ENCODE measurements at regions not wholly inside any gene's neighbourhood (a gene's known extent, or its start where the extent isn't known, plus 50 kb on each side); places are given as distances from the start of the nearest gene placed in this dataset.

DNA sequence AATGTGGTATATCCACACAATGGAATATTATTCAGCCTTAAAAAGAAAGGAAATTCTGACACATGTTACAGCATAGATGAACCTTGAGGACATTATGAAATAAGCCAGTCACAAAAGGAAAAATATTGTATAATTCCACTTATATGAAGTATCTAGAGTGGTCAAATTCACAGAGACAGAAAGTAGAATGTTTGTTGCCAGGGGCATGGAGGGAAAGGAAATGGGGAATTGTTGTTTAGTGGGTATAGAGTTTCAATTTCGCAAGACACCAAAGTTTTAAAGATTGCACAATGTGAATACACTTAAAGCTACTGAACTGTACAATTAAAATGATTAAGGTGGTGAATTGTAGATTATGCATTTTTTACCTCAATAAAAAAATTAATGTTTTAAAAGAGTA, 92.9 kb downstream of the TXNL1 start:
- no peak for DNase-seq (ENCODE audit: low spot score)

DNA sequence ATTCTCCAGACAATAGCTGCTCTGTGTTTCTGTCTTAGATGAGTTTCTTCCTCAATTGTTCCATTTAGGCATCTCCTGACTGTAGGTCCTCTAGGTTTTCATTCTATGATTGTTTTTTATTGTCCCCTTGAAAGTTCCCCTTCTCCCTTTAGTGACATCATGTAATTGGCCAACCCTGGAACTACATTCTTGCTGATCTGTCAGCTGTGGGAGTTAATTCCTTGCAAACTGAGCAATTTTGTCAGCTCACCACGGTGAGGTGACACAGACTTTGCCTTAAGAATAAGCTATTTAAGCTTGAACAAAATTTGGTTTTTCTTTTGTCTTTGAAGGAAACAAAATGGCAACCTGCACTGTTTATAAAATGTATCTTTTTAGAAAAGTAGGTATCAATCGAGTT, 95.9 kb downstream of the TXNL1 start:
- no peak for DNase-seq (ENCODE audit: low spot score)

DNA sequence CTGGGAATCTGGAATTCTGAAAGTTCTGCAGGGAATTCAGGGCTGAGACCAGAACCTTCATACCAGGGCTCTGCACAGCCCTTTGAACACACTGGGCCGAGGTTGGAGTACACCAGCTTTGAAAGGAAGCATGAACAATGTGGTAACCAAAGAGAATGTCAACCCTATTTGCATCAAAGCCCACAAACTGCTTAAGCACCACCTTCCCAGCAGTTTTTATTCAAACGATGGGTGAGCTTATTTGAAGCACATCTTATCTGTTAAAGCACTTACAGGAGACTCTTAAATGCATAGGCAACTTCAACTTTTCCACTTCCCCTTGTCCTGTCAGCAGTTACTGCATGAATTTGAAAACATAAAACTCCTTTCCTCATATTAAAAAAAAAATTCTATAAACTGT, 96.6 kb downstream of the TXNL1 start:
- DNase-seq (ENCODE audit: low spot score) = no peak

DNA sequence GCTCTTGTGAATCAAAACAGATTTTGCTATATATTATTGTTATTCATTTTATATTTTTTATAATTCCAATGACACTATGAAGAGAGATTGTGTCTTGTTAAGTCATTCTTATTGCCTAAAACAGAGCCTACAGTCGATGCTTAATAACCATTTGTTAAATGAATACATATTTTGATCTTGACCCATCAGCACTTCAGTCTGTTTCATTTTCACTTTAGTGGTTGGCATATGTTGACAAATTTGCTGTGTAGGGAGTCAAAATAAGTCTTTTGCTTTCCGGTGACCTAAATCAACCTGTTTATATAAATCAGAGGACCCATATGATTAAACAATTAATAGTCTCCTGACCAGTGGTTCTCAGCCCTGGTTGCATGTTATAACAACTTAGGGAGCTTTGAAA, 97.1 kb downstream of the TXNL1 start:
- DNase-seq (ENCODE audit: low spot score) = no peak

DNA sequence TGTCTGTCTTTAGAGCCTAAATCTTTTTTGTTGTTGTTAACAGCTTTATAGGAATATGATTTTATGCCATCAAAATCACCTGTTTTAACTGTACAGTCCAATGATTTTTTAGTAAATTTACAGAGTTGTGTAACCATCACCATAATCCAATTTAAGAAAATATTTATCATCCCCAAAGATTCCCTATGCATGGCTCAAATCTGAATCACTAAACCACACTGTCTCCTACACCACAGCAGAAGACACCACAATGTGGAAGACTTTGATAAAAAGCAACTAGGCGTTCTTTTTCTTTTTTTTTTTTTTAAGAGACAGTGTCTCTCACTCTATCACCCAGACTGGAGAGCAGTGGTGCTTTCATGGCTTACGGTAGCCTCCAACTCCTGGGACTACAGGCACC, 99.6 kb downstream of the TXNL1 start:
- DNase-seq (ENCODE audit: low spot score) = no peak

DNA sequence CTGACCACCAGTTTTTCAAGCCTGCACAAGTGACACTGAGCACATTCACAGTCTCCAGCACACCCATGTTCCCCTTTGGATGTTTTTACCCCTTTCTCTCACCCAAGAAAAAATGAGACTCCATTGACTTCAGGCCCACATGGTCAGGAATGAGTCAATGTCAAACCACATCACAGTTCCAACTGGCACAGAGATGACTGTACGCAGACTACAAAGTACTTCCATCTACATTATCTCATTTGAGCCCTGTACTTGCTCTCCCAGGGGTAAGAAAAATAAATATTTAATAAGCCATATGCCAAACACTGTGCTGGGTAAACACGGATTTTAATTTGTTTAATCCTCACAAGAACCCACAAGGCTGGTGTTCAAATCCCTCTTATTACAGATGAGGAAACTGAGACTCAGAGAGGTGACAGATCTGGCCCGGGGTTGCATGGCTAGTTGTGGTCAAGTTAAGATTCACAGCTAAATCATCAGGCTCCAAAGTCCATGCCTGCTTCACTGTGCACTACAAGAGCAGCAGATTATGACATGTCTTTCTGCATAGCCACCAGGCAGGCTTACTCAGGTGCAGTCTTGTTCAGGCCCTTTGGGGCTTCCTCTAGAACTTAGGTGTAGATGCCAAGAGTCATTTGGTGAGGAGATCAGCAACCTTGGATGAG, 106.1 kb downstream of the TXNL1 start:
- DNase-seq (ENCODE audit: low spot score) = no peak

DNA sequence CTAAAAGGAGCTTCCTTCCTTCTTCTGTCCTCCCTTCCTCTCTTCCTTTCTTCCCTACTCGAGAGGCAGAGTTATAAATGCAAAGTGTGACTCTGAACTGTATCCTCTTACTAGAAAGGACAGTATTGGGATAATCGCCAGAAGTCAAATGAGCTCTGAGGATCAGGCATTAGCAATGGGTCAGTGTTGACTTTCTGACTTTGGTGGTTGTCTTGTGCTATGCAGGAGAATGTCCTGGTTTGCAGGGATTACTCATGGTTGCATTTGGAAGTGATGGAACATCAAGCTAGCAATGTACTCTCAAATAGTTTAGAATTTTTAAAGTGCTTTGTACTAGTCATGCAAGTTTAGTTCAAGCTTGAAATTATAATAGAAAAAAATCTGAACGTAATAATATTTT, 115.6 kb downstream of the TXNL1 start:
- no peak for DNase-seq (ENCODE audit: low spot score)

DNA sequence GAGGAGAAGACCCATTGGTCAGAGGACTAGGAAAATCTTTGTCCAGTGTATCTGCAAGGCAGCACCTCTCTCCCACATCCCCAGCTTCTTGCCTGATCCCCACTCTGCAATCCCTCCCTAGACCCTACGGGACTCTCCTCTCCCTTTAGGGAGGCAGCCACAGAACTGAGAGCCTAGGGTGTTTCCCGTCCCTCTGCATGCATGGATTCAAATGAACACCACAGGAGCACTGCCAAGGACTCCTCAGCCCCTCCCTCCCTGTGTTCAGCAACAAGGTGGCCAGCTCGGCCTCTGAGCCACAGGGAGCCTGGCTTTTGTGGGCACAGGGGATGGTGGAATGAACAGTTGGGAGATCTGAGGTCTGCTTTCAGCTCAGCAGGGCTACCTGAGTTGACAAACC, 117.1 kb downstream of the TXNL1 start:
- DNase-seq (ENCODE audit: low spot score) = no peak

DNA sequence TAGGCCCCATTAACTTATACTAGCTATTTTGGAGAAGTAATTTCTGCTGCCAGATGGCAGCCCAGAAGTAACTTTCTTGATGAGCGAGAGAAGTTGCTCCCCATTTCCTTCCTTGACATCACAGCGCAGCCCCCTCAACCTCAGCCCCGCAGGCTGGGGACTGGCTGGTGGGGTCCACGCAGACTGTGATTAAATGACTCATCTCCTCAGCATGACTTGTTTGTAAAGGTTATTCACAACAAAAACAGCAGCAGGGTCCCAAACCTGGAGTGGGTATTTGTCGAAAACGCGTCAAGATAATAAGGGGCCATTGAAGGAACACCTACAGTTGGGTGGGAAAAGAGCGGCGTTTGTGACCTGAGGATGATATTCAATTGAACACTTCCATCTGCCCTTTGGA, 120.6 kb downstream of the TXNL1 start:
- DNase-seq (ENCODE audit: low spot score) = no peak

DNA sequence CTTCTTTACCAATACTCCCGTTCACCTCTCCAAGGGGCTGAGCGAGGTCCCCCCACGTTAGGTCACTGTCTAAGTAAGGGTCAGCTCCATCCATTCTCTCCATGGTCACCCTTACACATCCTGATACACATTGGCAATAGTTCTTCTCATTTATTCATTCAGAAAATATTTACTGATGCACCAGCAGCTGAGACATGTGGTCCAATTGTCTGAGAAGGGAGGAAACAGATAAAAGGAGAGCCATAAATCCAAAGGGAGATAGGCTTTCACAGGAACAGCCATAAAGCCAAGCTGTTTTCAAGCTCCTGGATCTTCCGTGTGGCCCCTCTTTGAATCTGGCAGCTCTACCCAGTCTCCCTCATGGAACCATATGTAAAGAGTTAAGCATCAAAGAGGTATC, 121.2 kb downstream of the TXNL1 start:
- DNase-seq (ENCODE audit: low spot score) = no peak

DNA sequence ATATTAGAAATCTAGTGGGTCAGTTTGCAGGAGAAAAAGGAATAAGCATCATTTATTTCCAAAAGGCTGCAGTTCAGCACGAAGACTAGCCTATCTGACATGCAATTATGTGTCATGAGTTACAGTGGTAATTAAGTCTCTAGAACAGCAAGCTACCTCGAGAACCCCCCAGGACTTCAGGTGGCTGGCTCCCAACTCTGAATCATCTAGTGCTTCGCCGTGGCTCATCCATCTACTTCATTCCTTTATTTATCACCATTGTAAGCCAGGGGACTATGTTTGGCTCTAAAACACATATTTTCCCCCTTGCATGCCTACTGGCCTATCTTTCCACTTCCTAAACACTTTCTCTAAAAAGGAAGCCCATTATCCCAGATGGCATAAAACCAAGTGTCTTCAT, 121.6 kb downstream of the TXNL1 start:
- DNase-seq (ENCODE audit: low spot score) = no peak

DNA sequence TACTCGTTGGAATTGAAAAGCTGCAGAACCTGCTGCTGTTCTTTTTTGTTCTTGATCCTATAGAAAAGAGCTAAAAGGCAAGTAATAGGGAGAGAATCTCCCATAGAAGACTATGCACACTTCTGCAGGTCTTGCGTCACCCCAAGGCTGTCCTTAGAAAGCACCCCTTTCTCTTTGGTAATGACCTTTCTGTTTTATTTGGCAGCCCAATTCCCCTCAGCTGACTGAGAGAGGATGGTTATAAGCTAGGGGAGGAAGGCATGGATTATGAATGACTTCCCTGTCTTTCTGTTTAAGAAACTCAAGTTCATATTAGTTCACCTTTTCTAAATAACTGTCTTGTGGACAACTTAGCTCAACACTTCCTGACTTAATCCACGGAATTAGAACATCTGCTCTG, 122.9 kb downstream of the TXNL1 start:
- DNase-seq (ENCODE audit: low spot score) = no peak

DNA sequence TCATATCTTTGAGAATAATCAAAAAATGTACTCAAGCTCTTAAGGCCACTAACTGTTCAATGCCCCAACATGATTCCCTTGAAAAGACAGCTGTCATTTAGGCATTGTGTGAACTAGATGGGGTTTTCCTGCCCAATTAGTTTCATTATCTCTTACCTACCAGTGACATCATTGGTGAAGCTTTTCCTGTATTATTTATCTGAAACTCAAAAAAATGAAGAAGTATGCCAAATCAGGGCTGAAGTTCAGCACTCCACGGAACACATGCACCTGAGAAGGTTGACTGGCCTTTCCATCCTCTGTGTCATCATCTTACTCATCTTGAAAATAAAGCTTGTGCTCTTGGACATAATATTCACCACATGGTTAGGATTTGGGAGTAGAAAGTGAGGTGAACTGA, 126.4 kb downstream of the TXNL1 start:
- no peak for DNase-seq (ENCODE audit: low spot score)

DNA sequence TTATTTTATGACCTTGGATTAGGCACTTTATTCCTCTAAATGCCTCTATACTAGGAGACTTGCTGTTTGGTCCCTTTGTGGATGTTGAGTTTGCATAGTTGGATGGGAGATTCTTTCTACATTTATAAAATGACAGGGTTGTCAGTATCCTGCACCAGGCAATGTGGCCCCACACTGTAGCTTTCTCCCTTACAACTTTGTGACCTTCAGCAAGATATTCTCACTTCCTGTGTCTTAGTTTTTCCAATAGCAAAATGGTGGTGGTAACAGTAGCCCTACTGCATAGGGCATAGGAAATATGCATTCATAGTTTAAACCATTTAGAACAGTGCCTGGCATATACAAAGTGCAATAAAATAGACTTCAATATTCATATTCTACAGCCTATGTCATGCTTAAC, 128.3 kb downstream of the TXNL1 start:
- DNase-seq (ENCODE audit: low spot score) = no peak

DNA sequence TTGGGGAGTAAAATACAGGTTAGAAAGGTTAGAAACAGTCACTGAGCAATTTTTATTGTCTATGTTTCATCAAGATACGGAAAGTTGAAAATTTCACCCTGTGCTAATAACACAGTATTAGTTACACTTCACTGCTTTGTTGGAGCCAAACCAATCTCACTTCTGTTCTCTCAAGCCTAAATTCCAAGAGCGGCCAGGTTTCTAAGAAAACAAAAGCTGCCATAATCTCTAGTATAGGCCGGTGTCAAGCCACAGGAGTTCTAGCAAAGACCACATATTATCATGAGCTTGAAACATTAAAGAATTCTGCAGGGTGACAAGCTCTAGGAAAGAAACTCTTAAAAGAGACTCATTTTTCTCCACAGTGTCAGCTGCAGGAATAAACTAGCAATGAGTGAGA, 128.7 kb downstream of the TXNL1 start:
- DNase-seq (ENCODE audit: low spot score) = no peak

DNA sequence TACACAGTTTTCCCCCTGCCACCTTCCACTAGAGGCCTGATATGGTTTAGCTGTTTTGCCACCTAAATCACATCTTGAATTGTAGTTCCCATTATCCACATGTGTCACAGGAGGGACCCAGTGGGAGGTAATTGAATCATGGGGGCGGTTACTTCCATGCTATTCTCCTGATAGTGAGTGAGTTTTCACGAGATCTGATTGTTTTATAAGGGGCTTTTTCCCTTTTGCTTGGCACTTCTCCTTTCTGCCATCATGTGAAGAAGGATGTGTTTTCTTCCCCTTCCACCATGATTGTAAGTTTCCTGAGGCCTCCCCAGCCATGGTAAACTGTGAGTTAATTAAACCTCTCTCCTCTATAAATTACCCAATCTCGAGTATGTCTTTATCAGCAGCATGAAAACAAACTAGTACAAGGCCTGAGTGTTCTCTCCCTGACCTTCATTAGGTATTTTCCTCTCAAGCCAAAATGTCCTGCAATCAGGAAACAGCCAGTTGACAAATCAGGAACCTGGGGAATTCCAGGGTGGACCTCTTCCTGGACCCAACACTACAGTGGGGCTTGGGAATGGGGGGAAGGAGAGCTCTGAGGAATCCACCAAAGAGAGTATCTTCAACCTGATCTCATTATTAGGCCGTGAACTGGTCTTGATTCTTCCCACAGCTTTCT, 129.9 kb downstream of the TXNL1 start:
- DNase-seq (ENCODE audit: low spot score) = no peak

DNA sequence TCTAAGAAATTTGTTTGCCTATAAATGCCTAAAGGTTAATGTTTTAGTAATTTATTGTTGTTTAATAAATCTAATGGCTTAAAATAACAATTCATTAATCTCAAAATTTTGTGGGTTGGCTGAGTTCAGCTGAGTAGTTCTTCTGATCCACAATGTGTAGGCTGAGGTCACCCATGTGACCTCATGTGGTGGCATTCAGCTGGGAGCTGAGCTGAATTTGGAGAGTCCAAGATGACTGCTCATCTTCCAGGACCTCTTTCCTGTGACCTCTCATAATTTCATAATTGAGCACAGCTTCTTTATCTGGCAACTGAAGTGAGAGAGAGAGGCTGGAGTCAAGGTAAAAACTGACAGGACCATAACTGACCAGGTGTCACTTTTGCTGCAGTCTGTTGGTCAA, 132.4 kb downstream of the TXNL1 start:
- no peak for DNase-seq (ENCODE audit: low spot score)

DNA sequence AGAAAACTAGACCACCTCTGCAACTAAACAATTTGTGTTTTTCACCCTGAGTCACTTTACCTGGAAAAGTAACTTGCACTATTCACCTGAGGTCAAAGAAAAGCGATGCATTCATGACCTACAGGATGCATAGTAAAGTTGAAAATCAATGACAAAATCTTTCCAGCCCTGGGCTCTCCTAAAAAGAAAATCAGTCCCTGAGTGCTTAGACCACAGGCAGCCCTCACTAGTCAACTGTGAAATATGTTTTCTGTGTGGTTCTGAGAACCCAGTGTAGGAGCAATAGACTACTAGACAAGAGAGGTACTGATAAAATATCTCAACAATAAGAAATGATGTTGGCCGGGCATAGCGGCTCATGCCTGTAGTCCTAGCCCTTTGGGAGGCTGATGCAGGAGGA, 133.1 kb downstream of the TXNL1 start:
- DNase-seq (ENCODE audit: low spot score) = no peak

DNA sequence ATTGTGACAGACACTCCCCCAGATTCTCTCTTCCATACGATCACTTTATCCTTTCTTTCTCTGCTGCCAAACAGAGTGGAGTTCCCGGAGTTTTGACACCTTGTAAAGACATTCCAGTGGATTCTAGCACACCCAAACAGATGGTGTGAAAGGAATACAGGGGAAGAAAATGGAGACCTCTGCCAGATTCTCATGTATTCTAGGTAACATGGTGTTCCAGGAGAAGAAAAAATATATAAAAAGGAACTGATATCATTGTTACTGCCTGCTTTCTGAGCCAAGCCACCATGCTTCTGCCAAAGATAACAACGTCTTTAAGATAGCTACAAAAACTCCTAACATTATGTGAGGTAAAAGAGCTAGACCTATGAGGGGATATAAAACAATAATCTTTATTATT, 136.5 kb downstream of the TXNL1 start:
- DNase-seq (ENCODE audit: low spot score) = no peak

DNA sequence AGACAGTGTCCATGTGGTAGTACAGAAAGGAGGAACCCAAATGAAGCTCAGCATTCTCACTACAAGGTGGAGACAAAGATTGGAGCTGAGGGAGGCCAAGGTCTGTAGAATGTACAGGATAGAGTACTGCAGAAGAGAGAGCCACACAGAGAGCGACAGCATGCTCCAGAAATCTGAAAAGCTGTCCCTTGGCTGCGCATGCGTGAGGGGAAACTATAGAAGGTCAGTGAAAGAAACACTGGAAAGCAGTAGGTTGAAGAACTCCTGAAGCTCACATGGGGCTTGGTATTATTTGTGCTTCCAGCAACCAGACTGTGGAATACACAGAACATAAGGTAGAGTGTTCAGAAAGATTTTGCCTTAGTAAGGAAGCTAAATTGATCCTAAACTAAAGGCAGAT, 142.5 kb downstream of the TXNL1 start:
- DNase-seq (ENCODE audit: low spot score) = no peak

DNA sequence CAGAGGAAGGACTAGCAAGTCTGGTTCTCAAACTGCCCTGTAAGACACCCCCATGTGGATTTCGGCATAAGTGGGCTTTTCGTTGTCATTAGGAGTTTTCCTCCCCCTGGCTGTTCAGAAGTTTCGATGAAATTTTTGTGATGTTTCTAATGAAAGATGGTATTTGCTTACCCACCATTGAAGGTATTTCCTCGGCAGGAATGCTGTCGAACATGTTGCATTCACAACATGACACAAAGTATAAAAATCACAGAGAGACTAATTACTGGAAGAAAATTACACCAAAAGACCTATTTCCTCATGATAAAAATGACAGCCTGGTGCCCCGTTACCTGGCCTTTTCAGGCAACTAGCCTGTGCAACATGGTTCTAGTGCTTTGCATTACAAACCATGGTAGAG, 144.9 kb downstream of the TXNL1 start:
- DNase-seq (ENCODE audit: low spot score) = peak; percentile 11

DNA sequence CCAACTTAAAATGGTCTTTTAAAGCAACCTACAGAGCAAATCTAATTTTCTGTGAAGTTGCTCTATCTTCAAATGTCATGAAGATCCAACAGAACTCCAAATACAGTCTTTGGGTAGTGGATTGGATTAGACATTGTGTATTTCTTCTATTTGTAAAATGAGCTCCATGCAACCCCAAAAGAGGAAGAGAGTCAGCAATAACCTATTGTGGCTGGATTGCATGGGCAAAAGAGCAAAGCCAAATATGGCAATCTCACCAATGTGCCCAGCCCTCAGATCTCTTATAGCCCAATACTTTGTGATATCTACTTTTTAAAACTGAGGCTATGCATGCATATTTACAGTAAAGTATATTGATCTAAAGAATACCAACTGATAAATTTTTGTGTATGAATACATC, 146.3 kb downstream of the TXNL1 start:
- no peak for DNase-seq (ENCODE audit: low spot score)

DNA sequence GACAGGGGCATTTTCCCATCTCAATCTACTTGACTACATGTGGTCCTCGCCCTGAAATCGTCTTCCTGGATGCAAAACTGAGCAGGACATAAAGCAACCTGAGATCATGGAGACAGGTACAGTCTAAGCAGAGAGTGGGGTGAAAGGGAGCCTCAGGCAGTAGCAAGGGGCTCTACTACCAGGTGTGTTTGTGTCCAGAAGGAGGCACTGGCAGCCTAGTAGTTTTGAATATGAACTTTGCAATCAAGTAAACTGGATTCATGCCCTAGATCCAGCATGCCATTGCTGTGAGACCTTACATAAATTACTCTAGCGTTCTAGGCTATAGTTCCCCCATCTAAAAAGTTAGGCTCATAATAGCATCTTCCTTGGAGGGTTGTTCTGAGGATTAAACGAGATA, 147.4 kb downstream of the TXNL1 start:
- DNase-seq (ENCODE audit: low spot score) = no peak

DNA sequence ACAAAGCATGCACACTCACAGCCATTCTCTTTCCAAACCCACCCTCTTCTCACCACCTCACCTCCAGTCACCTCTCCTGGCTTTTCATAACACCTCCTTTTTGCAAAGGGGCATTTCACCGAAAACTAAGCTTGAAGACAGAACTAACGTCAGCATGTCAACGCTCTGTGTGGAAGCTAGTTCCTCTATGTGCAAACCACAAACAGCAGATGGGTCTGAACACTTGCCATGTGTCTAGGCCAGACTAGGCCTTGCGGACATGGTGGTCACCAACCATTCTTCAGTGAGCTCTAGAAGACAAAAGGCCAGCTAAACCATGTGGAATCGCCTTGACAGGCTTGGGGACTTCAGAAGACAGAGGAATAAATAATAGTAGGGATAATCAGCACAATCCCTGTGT, 148.5 kb downstream of the TXNL1 start:
- peak; percentile 17 for DNase-seq (ENCODE audit: low spot score)

Data from umbilical cord (tissue), 1 donor.